ENCODE measurements at regions not wholly inside any gene's neighbourhood (a gene's known extent, or its start where the extent isn't known, plus 50 kb on each side); places are given as distances from the start of the nearest gene placed in this dataset.

DNA sequence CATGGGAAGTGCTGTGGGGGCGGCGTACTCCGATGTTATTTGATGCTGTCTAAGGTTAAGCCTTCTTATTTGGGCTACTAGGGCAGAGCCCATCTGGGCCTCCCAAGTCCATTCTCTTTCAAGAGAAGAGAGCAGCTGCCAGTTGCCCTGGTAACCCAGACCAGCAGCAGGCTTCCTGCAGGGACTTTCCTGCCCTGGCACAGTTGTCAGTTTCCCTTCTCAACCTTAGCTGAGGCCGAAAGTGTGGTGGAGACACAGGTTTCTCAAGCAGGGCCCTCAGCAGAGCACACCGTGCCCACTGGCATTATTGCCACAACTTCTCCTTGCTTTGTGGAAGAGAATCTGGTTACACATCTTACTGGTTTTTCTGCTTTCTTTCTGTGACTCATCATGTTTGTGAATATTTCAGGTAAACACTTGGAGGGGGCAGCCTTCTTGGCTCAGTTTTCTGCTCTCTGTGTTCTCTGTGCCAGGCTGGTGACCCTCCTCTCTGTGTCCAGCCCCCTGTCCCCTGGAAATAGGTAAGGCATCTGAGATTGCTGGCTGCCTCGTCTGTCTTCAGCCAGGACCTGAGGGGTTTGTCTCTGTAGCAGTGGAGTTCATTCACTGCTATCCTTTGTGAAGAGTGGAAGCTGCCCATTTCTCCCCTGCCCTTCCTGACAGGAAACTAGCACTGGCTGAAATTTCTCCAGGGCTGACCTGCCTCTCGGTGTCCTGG is 111.0 kb downstream of the B3GNT2 start:
- Histone ChIP-seq H3K4me1 (peaks cover 5% of the 10 kb centered on the region), H3K27me3 (ENCODE audit: control insufficient read depth, insufficient read depth, low read length) (no peaks in the 10 kb centered on the region), H3K4me3 (ENCODE audit: low read depth, low read length) (no peak overlapping the region), H3K9me3 (ENCODE audit: control insufficient read depth, low read length) (no peaks in the 10 kb centered on the region), H2AFZ (peak overlapping the region; percentile 63), H3K36me3 (ENCODE audit: control insufficient read depth, insufficient read depth, low read length) (no peaks in the 10 kb centered on the region), H3K4me2 (ENCODE audit: low read length) (no peak overlapping the region), H3K79me2 (no peaks in the 10 kb centered on the region), H3K27ac (peak overlapping the region; percentile 7), H3K9ac (no peak overlapping the region)
- TF ChIP-seq, protein P1, sequence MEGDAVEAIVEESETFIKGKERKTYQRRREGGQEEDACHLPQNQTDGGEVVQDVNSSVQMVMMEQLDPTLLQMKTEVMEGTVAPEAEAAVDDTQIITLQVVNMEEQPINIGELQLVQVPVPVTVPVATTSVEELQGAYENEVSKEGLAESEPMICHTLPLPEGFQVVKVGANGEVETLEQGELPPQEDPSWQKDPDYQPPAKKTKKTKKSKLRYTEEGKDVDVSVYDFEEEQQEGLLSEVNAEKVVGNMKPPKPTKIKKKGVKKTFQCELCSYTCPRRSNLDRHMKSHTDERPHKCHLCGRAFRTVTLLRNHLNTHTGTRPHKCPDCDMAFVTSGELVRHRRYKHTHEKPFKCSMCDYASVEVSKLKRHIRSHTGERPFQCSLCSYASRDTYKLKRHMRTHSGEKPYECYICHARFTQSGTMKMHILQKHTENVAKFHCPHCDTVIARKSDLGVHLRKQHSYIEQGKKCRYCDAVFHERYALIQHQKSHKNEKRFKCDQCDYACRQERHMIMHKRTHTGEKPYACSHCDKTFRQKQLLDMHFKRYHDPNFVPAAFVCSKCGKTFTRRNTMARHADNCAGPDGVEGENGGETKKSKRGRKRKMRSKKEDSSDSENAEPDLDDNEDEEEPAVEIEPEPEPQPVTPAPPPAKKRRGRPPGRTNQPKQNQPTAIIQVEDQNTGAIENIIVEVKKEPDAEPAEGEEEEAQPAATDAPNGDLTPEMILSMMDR (IDR thresholded peaks at IDR 0.05) = no peak

- no peak overlapping the region for H3K9ac ChIP-seq
- no peaks in the 10 kb centered on the region for H3K27me3 ChIP-seq (ENCODE audit: control insufficient read depth, insufficient read depth, low read length)
- H3K79me2 ChIP-seq = no peaks in the 10 kb centered on the region
- H2AFZ ChIP-seq = peak overlapping the region; percentile 20
- no peaks in the 10 kb centered on the region for H3K36me3 ChIP-seq (ENCODE audit: control insufficient read depth, insufficient read depth, low read length)
- no peak overlapping the region for H3K4me3 ChIP-seq (ENCODE audit: low read depth, low read length)
- no peak overlapping the region for H3K27ac ChIP-seq
- peaks cover 5% of the 10 kb centered on the region for H3K4me1 ChIP-seq
- H3K9me3 ChIP-seq (ENCODE audit: control insufficient read depth, low read length) = no peaks in the 10 kb centered on the region
- TF ChIP-seq, protein P1 (IDR thresholded peaks at IDR 0.05) = no peak
- no peak overlapping the region for H3K4me2 ChIP-seq (ENCODE audit: low read length)
Observed at GRCh38 chr2:62305421-62306176, 109.7 kb downstream of the B3GNT2 start.

GRCh38 chr2:62304429-62305417 is 108.8 kb downstream of the B3GNT2 start:
- H3K27me3 ChIP-seq (ENCODE audit: control insufficient read depth, insufficient read depth, low read length) = no peaks in the 10 kb centered on the region
- no peaks in the 10 kb centered on the region for H3K9me3 ChIP-seq (ENCODE audit: control insufficient read depth, low read length)
- H3K4me1 ChIP-seq = peaks cover 5% of the 10 kb centered on the region
- H3K9ac ChIP-seq = no peak overlapping the region
- no peak overlapping the region for H3K4me2 ChIP-seq (ENCODE audit: low read length)
- H2AFZ ChIP-seq = peak overlapping the region; percentile 20
- H3K4me3 ChIP-seq (ENCODE audit: low read depth, low read length) = no peak overlapping the region
- H3K79me2 ChIP-seq = no peaks in the 10 kb centered on the region
- no peak overlapping the region for H3K27ac ChIP-seq
- TF ChIP-seq, protein P1 (IDR thresholded peaks at IDR 0.05) = no peak
- H3K36me3 ChIP-seq (ENCODE audit: control insufficient read depth, insufficient read depth, low read length) = no peaks in the 10 kb centered on the region

- Histone ChIP-seq H3K27ac (no peak overlapping the region), H3K36me3 (ENCODE audit: control insufficient read depth, insufficient read depth, low read length) (no peaks in the 10 kb centered on the region), H3K79me2 (no peaks in the 10 kb centered on the region), H2AFZ (no peak overlapping the region), H3K27me3 (ENCODE audit: control insufficient read depth, insufficient read depth, low read length) (no peaks in the 10 kb centered on the region), H3K4me3 (ENCODE audit: low read depth, low read length) (no peak overlapping the region), H3K9me3 (ENCODE audit: control insufficient read depth, low read length) (no peaks in the 10 kb centered on the region), H3K4me1 (peaks cover 5% of the 10 kb centered on the region), H3K4me2 (ENCODE audit: low read length) (no peak overlapping the region), H3K9ac (no peak overlapping the region)
- TF ChIP-seq, protein P1 (IDR thresholded peaks at IDR 0.05) = no peak
Observed at GRCh38 chr2:62303788-62304187, 107.9 kb downstream of the B3GNT2 start.
